Thyroid gland (tissue), 4 donors: ENCODE measurements at regions not wholly inside any gene's neighbourhood (a gene's known extent, or its start where the extent isn't known, plus 50 kb on each side); places are given as distances from the start of the nearest gene placed in this dataset.
A peak's percentile ranks its signal among the peaks of the same experiment; 100 is the strongest.

Source experiments
- DNase-seq, 2 donors: peaks; one replicate each; pipeline ENCODE4 v3.0.0-alpha.2; 2019
- H3K27ac ChIP-seq, 3 donors: fragments of 200-600 bp; sonication (generic); 1 replicate in 2 of 3; 2 replicates in 1 of 3; pipeline ENCODE4 v1.5.1; 2016 to 2019; ENCODE audit warnings: mild to moderate bottlenecking in 1 of 3, moderate library complexity in 1 of 3
- H3K27me3 ChIP-seq: fragments of 200-600 bp; sonication (generic); one replicate; pipeline ENCODE4 v1.5.1; 2019
- H3K36me3 ChIP-seq, 2 donors: fragments of 200-600 bp; sonication (generic); one replicate each; pipeline ENCODE4 v1.5.1; 2016 to 2019
- H3K4me1 ChIP-seq, 2 donors: fragments of 200-600 bp; sonication (generic); one replicate each; pipeline ENCODE4 v1.5.1; 2017 to 2019
- H3K4me3 ChIP-seq, 3 donors: fragments of 200-600 bp; sonication (generic); replicated peaks in 1 of 3; 1 replicate in 2 of 3; 2 replicates in 1 of 3; pipeline ENCODE4 v1.5.1; 2016; ENCODE audit warnings: mild to moderate bottlenecking in 1 of 3
- H3K9me3 ChIP-seq: fragments of 200-600 bp; sonication (generic); one replicate; pipeline ENCODE4 v1.5.1; 2017
- POLR2A ChIP-seq, 2 donors: fragments of 450-650 bp; IDR thresholded peaks; one replicate each; pipeline ENCODE4 v1.6.1; 2017; ENCODE audit warnings: antibody characterized with exemption in 2 of 2, mild to moderate bottlenecking in 2 of 2, moderate library complexity in 1 of 2
- WGBS, 2 donors: methylation state at CpG; one replicate each; pipeline ENCODE4 v1.1.5; 2017; 5-methylcytosine and 5-hydroxymethylcytosine counted together
- intact Hi-C: fragments of 100-400 bp; cut with DNase I; formaldehyde crosslinking; loops from one replicate; pipeline ENCODE4 v1.15.1; 2023
- TF ChIP-seq, protein P1 (sequence below), 6 experiments: fragments of 200-600 bp in 3 of 6; fragments of 450-650 bp in 3 of 6; sonication (generic) in 3 of 6; IDR thresholded peaks; one replicate each; pipeline ENCODE4 v1.5.1; 2016 to 2019; ENCODE audit warnings: antibody characterized with exemption in 6 of 6, mild to moderate bottlenecking in 2 of 6, inconsistent platforms in 1 of 6, moderate library complexity in 1 of 6

DNA sequence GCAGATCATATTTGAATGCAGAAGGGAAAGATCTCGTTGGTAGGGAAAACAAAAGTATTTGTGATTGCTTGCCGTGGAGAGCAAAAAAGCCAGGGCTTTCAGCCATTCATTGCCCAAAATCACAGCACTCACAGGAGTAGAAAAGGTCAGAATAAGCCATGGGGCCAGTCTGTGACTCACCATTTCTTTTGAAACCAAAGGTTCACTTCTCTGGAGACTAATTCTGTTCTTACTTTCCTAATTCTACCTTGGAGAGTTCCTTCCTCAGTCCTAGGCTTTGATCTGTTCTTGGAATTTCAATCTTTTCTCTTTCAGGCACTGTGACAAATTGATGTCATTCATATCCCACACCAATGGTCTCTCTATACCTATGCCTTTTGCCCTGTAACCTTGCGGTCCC, 54.1 kb upstream of the FAM180A start:
- H3K27ac ChIP-seq = peak overlapping the region; percentile 53 to 70 (median 64)
- intact Hi-C loops = no loop called here
- H3K36me3 ChIP-seq = no peaks in the 10 kb centered on the region
- no peaks in the 10 kb centered on the region for H3K9me3 ChIP-seq
- peaks cover 31 to 42% of the 10 kb centered on the region in 2 donors for H3K4me1 ChIP-seq
- no peaks in the 10 kb centered on the region for H3K27me3 ChIP-seq
- WGBS, 2 donors = 50 to 55% methylated on average over 3 of the region's 3 CpGs
- no peak for TF ChIP-seq POLR2A (IDR thresholded peaks at IDR 0.05)
- TF ChIP-seq, protein P1, sequence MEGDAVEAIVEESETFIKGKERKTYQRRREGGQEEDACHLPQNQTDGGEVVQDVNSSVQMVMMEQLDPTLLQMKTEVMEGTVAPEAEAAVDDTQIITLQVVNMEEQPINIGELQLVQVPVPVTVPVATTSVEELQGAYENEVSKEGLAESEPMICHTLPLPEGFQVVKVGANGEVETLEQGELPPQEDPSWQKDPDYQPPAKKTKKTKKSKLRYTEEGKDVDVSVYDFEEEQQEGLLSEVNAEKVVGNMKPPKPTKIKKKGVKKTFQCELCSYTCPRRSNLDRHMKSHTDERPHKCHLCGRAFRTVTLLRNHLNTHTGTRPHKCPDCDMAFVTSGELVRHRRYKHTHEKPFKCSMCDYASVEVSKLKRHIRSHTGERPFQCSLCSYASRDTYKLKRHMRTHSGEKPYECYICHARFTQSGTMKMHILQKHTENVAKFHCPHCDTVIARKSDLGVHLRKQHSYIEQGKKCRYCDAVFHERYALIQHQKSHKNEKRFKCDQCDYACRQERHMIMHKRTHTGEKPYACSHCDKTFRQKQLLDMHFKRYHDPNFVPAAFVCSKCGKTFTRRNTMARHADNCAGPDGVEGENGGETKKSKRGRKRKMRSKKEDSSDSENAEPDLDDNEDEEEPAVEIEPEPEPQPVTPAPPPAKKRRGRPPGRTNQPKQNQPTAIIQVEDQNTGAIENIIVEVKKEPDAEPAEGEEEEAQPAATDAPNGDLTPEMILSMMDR (IDR thresholded peaks at IDR 0.05) = no peak
- DNase-seq = peak; percentile 45 to 53
- H3K4me3 ChIP-seq = no peak overlapping the region

DNA sequence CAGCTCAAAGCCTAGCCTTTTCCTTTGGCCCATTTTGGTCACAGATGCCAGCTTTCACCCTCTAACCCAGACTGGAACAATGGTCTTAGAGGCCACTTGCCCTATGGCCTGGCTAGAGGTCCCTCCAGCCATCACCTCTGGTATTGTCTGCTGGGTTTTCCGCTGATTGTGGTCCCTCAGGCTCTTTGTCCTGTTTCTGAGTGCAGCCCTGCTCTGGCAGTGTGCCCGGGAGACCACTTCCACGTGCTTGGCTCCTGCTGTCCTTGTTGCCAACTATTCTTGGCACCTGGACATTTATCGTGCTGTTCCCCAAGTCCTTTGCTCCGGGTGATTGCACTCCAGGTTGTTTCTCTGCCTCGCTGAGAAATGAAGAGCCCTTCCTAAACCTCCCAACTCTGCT, 53.3 kb upstream of the FAM180A start:
- WGBS, 2 donors = 18 to 31% methylated on average over 6 of the region's 6 CpGs
- H3K9me3 ChIP-seq = no peaks in the 10 kb centered on the region
- peak overlapping the region in 2 of 3 donors; percentile 52 to 70 for H3K27ac ChIP-seq
- intact Hi-C loops = loop anchor here (2.0 kb wide), 1 partner anchor 209 kb away; no protein-coding TSS in a partner anchor
- no peaks in the 10 kb centered on the region for H3K27me3 ChIP-seq
- no peak overlapping the region for H3K4me3 ChIP-seq
- TF ChIP-seq, protein P1 (IDR thresholded peaks at IDR 0.05) = no peak
- TF ChIP-seq POLR2A (IDR thresholded peaks at IDR 0.05) = no peak
- peak; percentile 95 to 97 for DNase-seq
- H3K36me3 ChIP-seq = no peaks in the 10 kb centered on the region
- peaks cover 37 to 48% of the 10 kb centered on the region in 2 donors for H3K4me1 ChIP-seq

DNA sequence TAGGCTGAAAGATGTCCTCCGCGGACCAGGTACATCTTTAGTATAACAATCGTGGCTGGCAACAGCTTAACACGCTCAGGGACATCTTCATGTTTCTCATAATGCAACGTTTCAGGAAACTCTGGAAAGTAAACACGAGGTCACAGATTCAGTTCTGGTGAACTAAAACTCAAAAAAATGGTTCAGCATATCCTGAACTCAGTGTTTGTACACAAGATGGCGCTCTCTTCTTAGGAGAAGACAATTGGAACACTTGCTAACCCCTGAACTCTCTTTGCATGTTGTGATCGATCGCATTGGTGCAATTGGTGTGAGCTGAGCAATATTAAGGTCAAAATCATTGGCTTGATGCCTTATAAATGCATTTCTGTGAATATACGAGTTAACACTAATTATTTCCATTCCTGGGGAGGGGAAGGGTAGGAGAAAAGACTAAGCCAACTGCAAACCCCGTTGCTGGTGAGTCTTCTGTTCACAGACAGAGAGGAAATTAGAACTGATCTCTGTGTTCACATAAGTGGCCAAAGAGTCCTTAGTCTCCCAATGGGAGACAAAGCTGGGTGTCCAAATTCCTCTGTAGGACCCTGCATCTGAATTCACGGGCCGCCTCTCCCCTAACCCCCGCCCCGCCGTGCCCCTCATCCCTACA, 52.6 kb upstream of the FAM180A start:
- Histone ChIP-seq H3K4me3 (no peak overlapping the region), H3K27me3 (no peaks in the 10 kb centered on the region), H3K36me3 (no peaks in the 10 kb centered on the region), H3K9me3 (no peaks in the 10 kb centered on the region), H3K4me1 (peaks cover 42 to 55% of the 10 kb centered on the region in 2 donors), H3K27ac (peak overlapping the region; percentile 37 to 70 (median 52))
- DNase-seq = no peak
- intact Hi-C loops = loop anchor here (2.0 kb wide), 1 partner anchor 210 kb away; no protein-coding TSS in a partner anchor
- TF ChIP-seq POLR2A (IDR thresholded peaks at IDR 0.05) = no peak
- TF ChIP-seq, protein P1 (IDR thresholded peaks at IDR 0.05) = peak; percentile 51 to 98 (median 80)
- WGBS, 2 donors = 21 to 29% methylated on average over 16 of the region's 16 CpGs

DNA sequence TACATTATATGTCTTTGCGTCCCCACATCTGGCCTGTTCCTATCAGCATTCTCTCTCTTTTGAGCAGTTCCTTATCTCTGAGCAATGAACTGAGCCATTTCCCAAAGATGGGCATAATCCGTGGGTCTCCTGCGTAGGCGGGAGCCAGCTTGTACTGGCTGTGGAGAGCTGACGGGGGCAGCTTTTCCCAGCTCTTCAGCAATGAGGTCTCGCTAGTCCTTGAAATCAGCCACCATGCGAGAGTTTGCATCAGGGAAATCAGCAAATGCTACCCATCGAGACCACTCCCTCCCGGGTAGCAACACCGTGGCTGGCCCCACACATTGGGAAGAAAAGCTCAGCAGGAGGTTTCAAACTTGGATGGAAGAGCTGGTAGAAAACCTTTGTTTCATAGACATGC, 51.9 kb upstream of the FAM180A start:
- no peak overlapping the region for H3K4me3 ChIP-seq
- peaks cover 42 to 62% of the 10 kb centered on the region in 2 donors for H3K4me1 ChIP-seq
- H3K9me3 ChIP-seq = no peaks in the 10 kb centered on the region
- H3K36me3 ChIP-seq = no peaks in the 10 kb centered on the region
- DNase-seq = no peak
- TF ChIP-seq, protein P1 (IDR thresholded peaks at IDR 0.05) = no peak
- TF ChIP-seq POLR2A (IDR thresholded peaks at IDR 0.05) = no peak
- 65 to 74% methylated on average over 10 of the region's 10 CpGs for WGBS, 2 donors
- intact Hi-C loops = loop anchor here (2.0 kb wide), 1 partner anchor 210 kb away; no protein-coding TSS in a partner anchor
- peak overlapping the region in 1 of 3 donors; percentile 37 for H3K27ac ChIP-seq
- no peaks in the 10 kb centered on the region for H3K27me3 ChIP-seq

DNA sequence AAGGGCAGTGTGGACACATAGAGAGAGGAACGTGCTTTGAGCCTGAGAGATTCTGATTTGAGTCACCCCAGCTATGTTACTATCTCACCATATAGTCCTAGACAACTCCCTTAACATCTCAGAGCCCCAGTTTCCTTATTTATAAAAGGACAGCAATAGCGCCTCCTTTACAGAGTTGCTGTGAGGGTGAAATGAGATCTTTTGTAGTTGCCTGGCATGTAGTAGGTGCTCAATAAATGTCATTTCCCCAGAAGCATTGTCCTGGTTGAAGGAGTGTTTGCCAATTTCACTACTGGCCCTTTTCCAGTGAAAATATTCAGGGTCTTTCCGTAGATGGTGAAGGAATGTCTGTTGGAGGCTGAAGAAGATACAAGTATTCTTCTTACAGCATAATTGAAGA, 51.3 kb upstream of the FAM180A start:
- H3K27me3 ChIP-seq = no peaks in the 10 kb centered on the region
- TF ChIP-seq POLR2A (IDR thresholded peaks at IDR 0.05) = no peak
- TF ChIP-seq, protein P1 (IDR thresholded peaks at IDR 0.05) = no peak
- H3K27ac ChIP-seq = no peak overlapping the region
- H3K36me3 ChIP-seq = no peaks in the 10 kb centered on the region
- DNase-seq = no peak
- H3K9me3 ChIP-seq = no peaks in the 10 kb centered on the region
- H3K4me1 ChIP-seq = peaks cover 42 to 62% of the 10 kb centered on the region in 2 donors
- 81 to 90% methylated on average over 3 of the region's 3 CpGs for WGBS, 2 donors
- intact Hi-C loops = loop anchor here (2.0 to 5.0 kb wide), 2 partner anchors 128 to 211 kb away; no protein-coding TSS in a partner anchor
- no peak overlapping the region for H3K4me3 ChIP-seq
